GM19023 (cell line): ENCODE measurements at regions not wholly inside any gene's neighbourhood (a gene's known extent, or its start where the extent isn't known, plus 50 kb on each side); places are given as distances from the start of the nearest gene placed in this dataset.

Source experiments
- ATAC-seq: cut with Tn5 transposase; IDR thresholded peaks from one replicate; pipeline ENCODE4 v1.9.1; 2021; ENCODE audit warnings: mild to moderate bottlenecking, moderate library complexity; ENCODE audit not compliant: unreplicated experiment

GRCh38 chr6:2433711-2434110 lies 188.3 kb upstream of the GMDS start:
- ATAC-seq, result no peak

GRCh38 chr6:2433266-2433665 lies 187.9 kb upstream of the GMDS start:
- no peak for ATAC-seq

GRCh38 chr6:2432292-2432691 lies 186.9 kb upstream of the GMDS start:
- ATAC-seq, result no peak

- ATAC-seq, result no peak
Measured at GRCh38 chr6:2430612-2431011, 185.2 kb upstream of the GMDS start.

- ATAC-seq, result no peak
Measured at GRCh38 chr6:2429460-2429859, 184.1 kb upstream of the GMDS start.

- ATAC-seq, result no peak
Measured at GRCh38 chr6:2429032-2429431, 183.6 kb upstream of the GMDS start.

GRCh38 chr6:2426561-2427340 lies 181.3 kb upstream of the GMDS start:
- no peak for ATAC-seq

- no peak for ATAC-seq
Measured at GRCh38 chr6:2416128-2416712, 170.8 kb upstream of the GMDS start.

GRCh38 chr6:2414885-2415547 lies 169.6 kb upstream of the GMDS start:
- ATAC-seq, result no peak

GRCh38 chr6:2412731-2413130 lies 167.3 kb upstream of the GMDS start:
- no peak for ATAC-seq

- no peak for ATAC-seq
Measured at GRCh38 chr6:2410656-2411380, 165.4 kb upstream of the GMDS start.

- no peak for ATAC-seq
Measured at GRCh38 chr6:2407525-2407924, 162.1 kb upstream of the GMDS start.

GRCh38 chr6:2404211-2404929 lies 159.0 kb upstream of the GMDS start:
- ATAC-seq, result no peak

GRCh38 chr6:2403546-2403945 lies 158.1 kb upstream of the GMDS start:
- ATAC-seq, result no peak

GRCh38 chr6:2396846-2397630 lies 151.6 kb upstream of the GMDS start:
- ATAC-seq, result no peak

- ATAC-seq, result no peak
Measured at GRCh38 chr6:2396042-2396657, 150.7 kb upstream of the GMDS start.

GRCh38 chr6:2388554-2389324 lies 143.3 kb upstream of the GMDS start:
- ATAC-seq, result no peak

- no peak for ATAC-seq
Measured at GRCh38 chr6:2387445-2387844, 142.0 kb upstream of the GMDS start.

GRCh38 chr6:2385471-2385983 lies 140.1 kb upstream of the GMDS start:
- ATAC-seq, result no peak
